Endothelial cell (in vitro differentiated cells): ENCODE measurements at regions not wholly inside any gene's neighbourhood (a gene's known extent, or its start where the extent isn't known, plus 50 kb on each side); places are given as distances from the start of the nearest gene placed in this dataset.
A peak's percentile ranks its signal among the peaks of the same experiment; 100 is the strongest.

Source experiments
- DNase-seq: peaks from one replicate; pipeline ENCODE4 v3.0.0; 2021; ENCODE audit warnings: low spot score
- H3K27ac Mint-ChIP-seq: one replicate; pipeline ENCODE4 v1.8.0; 2021; ENCODE audit warnings: mixed read lengths, inconsistent platforms; ENCODE audit not compliant: unreplicated experiment
- H3K27me3 Mint-ChIP-seq: one replicate; pipeline ENCODE4 v1.8.0; 2021; ENCODE audit warnings: mild to moderate bottlenecking, moderate library complexity, mixed read lengths, inconsistent platforms; ENCODE audit not compliant: unreplicated experiment
- H3K36me3 Mint-ChIP-seq: one replicate; pipeline ENCODE4 v1.8.0; 2021; ENCODE audit warnings: mild to moderate bottlenecking, low read depth, mixed read lengths, inconsistent platforms; ENCODE audit not compliant: unreplicated experiment
- H3K4me1 Mint-ChIP-seq: one replicate; pipeline ENCODE4 v1.8.0; 2021; ENCODE audit warnings: mild to moderate bottlenecking, mixed read lengths, inconsistent platforms; ENCODE audit not compliant: unreplicated experiment
- H3K4me3 Mint-ChIP-seq: one replicate; pipeline ENCODE4 v1.8.0; 2021; ENCODE audit warnings: mild to moderate bottlenecking, mixed read lengths, inconsistent platforms; ENCODE audit not compliant: unreplicated experiment
- H3K9me3 Mint-ChIP-seq: one replicate; pipeline ENCODE4 v1.8.0; 2021; ENCODE audit warnings: mixed read lengths, inconsistent platforms; ENCODE audit not compliant: unreplicated experiment
- CTCF ChIP-seq: fragments of 200-600 bp; sonication (generic); IDR thresholded peaks from one replicate; pipeline ENCODE4 v1.5.0; 2021; ENCODE audit warnings: antibody characterized with exemption; ENCODE audit not compliant: unreplicated experiment

DNA sequence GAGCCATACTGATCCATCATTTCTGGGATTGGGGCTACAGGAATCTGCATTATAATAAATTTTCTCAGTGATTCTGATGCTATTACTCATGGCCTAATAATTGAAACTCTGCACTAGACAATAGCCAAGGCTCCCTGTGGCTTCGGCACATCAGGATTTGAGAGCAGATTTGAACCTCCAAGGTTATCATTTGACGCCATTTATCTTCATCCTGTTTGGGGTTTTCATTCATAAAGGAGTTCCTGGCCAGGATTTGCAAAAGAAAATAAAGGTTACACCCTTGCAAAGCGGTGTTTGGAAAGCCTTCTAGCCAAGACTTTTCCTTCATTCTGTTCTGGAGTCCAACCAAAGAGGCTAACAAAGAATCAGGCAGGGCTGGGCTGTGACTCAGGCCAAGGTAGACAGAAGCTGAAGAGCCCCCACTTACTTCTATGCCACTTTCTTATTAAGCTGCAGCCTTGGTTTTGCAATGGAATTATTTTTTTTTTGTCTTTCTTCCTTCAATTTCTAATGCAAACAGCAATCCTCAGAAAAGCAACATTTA, 330.1 kb downstream of the DHX35 start:
- peaks cover 4% of the 10 kb centered on the region for H3K36me3 Mint-ChIP-seq

GRCh38 chr20:39291301-39291700, 329.2 kb downstream of the DHX35 start:
- no peak for DNase-seq
- Mint-ChIP-seq H3K4me3 (no peak overlapping the region), H3K36me3 (peaks cover 7% of the 10 kb centered on the region), H3K4me1 (peaks cover 17% of the 10 kb centered on the region), H3K27ac (no peak overlapping the region), H3K27me3 (peaks cover 1% of the 10 kb centered on the region), H3K9me3 (no peaks in the 10 kb centered on the region)
- no peak for TF ChIP-seq CTCF

More for the DNA sequence above, 330.1 kb downstream of the DHX35 start:
- H3K4me1 Mint-ChIP-seq = peaks cover 17% of the 10 kb centered on the region
- no peak overlapping the region for H3K4me3 Mint-ChIP-seq
- H3K27ac Mint-ChIP-seq = no peak overlapping the region
- H3K27me3 Mint-ChIP-seq = peaks cover 1% of the 10 kb centered on the region
- DNase-seq = no peak
- no peak for TF ChIP-seq CTCF
- no peaks in the 10 kb centered on the region for H3K9me3 Mint-ChIP-seq

DNA sequence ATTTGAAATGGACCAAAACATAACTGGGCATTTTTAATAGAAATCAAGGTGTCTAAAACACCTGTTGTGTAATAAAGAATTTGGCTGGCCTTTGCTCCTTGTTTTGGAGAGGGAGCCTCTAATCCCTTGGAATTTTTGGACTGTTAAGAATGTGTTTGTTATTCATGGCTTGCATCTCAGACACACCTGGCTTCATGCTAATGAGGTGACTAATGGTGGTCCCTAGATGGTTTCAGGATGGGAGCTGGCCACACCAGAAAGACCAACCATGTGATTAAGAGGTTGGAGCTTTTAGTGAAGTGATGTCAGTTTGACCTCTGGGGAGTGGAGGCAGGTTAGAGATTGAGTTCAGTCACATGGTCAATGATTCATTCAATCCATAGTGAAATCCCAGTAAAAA, 328.4 kb downstream of the DHX35 start:
- H3K27me3 Mint-ChIP-seq = peaks cover 1% of the 10 kb centered on the region
- H3K36me3 Mint-ChIP-seq = peaks cover 7% of the 10 kb centered on the region
- no peak overlapping the region for H3K4me3 Mint-ChIP-seq
- no peak overlapping the region for H3K27ac Mint-ChIP-seq
- no peak for DNase-seq
- no peaks in the 10 kb centered on the region for H3K9me3 Mint-ChIP-seq
- no peak for TF ChIP-seq CTCF
- H3K4me1 Mint-ChIP-seq = peaks cover 17% of the 10 kb centered on the region

DNA sequence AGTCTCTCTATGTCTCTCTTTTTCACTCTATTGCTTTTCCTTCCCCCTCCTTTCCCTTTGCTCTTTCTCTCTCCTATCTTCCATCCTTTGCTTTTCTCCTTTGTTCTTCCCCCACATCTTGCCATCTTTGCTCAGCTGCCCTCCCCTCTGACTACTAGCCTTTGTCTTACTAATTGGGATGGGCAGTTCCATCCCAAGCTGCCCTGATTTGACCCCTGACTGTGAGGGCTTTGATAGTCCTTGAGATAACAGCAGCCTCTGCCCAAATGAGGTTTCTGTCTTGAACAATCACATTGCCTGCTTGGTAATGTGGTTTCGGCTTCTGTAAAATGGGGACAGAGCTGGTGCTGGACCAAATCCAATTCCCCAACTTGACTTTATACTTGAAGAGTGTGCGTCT, 327.7 kb downstream of the DHX35 start:
- H3K4me3 Mint-ChIP-seq = no peak overlapping the region
- peaks cover 1% of the 10 kb centered on the region for H3K27me3 Mint-ChIP-seq
- TF ChIP-seq CTCF = no peak
- peaks cover 7% of the 10 kb centered on the region for H3K36me3 Mint-ChIP-seq
- H3K9me3 Mint-ChIP-seq = no peaks in the 10 kb centered on the region
- no peak overlapping the region for H3K27ac Mint-ChIP-seq
- peaks cover 16% of the 10 kb centered on the region for H3K4me1 Mint-ChIP-seq
- DNase-seq = no peak

DNA sequence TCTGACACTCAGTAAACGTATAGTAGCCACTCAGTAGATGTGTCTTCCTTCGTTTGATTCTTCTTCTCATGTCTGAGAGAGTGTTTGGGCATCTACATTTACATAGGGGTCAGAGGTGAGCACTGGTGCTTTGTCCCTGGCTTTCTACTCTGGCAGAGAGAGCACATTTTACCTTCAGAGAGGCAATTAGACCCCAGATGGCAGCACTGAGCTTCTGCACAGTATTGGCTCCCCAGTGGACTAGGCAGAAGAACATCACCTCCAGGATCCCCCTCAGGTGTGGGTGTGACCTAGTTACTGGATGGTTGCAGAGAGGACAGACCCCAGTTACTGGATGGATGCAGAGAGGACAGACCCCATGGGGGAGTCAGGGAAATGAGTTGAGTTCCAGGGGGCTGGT, 327.2 kb downstream of the DHX35 start:
- Mint-ChIP-seq H3K27me3 (peaks cover 1% of the 10 kb centered on the region), H3K4me1 (peaks cover 11% of the 10 kb centered on the region), H3K4me3 (no peak overlapping the region), H3K27ac (no peak overlapping the region), H3K9me3 (no peaks in the 10 kb centered on the region), H3K36me3 (peaks cover 7% of the 10 kb centered on the region)
- DNase-seq = no peak
- TF ChIP-seq CTCF = peak; percentile 20
